GM19023 (cell line): ENCODE measurements at regions not wholly inside any gene's neighbourhood (a gene's known extent, or its start where the extent isn't known, plus 50 kb on each side); places are given as distances from the start of the nearest gene placed in this dataset.
"Not testable (repeated sequence)": the region's sequence is repeated elsewhere in the genome, so short reads cannot be mapped to it uniquely, and the experiment has no call there.

Experiments used
- ATAC-seq: cut with Tn5 transposase; IDR thresholded peaks from one replicate; pipeline ENCODE4 v1.9.1; 2021; ENCODE audit warnings: mild to moderate bottlenecking, moderate library complexity; ENCODE audit not compliant: unreplicated experiment

- ATAC-seq, result no peak
Observed at GRCh38 chr15:79738143-79738542, 158.7 kb downstream of the MTHFS start.

GRCh38 chr15:79740561-79740960 is 156.3 kb downstream of the MTHFS start:
- no peak for ATAC-seq

GRCh38 chr15:79743032-79743431 is 153.8 kb downstream of the MTHFS start:
- no peak for ATAC-seq

GRCh38 chr15:79744485-79744884 is 152.3 kb downstream of the MTHFS start:
- not testable (repeated sequence) for ATAC-seq

GRCh38 chr15:79756365-79756764 is 140.4 kb downstream of the MTHFS start:
- ATAC-seq, result no peak

- no peak for ATAC-seq
Observed at GRCh38 chr15:79765081-79765480, 131.7 kb downstream of the MTHFS start.

- no peak for ATAC-seq
Observed at GRCh38 chr15:79769069-79769481, 127.7 kb downstream of the MTHFS start.

- no peak for ATAC-seq
Observed at GRCh38 chr15:79769933-79770759, 126.7 kb downstream of the MTHFS start.

GRCh38 chr15:79773128-79773527 is 123.7 kb downstream of the MTHFS start:
- ATAC-seq, result no peak

- ATAC-seq, result no peak
Observed at GRCh38 chr15:79775821-79776220, 121.0 kb downstream of the MTHFS start.

- no peak for ATAC-seq
Observed at GRCh38 chr15:79777916-79778315, 118.9 kb downstream of the MTHFS start.

- no peak for ATAC-seq
Observed at GRCh38 chr15:79778378-79778990, 118.3 kb downstream of the MTHFS start.

GRCh38 chr15:79779746-79780145 is 117.1 kb downstream of the MTHFS start:
- no peak for ATAC-seq

GRCh38 chr15:79782307-79782706 is 114.5 kb downstream of the MTHFS start:
- not testable (repeated sequence) for ATAC-seq
